SIG-M5 (cell line): ENCODE measurements at regions not wholly inside any gene's neighbourhood (a gene's known extent, or its start where the extent isn't known, plus 50 kb on each side); places are given as distances from the start of the nearest gene placed in this dataset.
"Not testable (repeated sequence)": the region's sequence is repeated elsewhere in the genome, so short reads cannot be mapped to it uniquely, and the experiment has no call there.

Experiments used
- DNase-seq: peaks from one replicate; lab custom pipeline; 2025; lab: John Stamatoyannopoulos, UW

DNA sequence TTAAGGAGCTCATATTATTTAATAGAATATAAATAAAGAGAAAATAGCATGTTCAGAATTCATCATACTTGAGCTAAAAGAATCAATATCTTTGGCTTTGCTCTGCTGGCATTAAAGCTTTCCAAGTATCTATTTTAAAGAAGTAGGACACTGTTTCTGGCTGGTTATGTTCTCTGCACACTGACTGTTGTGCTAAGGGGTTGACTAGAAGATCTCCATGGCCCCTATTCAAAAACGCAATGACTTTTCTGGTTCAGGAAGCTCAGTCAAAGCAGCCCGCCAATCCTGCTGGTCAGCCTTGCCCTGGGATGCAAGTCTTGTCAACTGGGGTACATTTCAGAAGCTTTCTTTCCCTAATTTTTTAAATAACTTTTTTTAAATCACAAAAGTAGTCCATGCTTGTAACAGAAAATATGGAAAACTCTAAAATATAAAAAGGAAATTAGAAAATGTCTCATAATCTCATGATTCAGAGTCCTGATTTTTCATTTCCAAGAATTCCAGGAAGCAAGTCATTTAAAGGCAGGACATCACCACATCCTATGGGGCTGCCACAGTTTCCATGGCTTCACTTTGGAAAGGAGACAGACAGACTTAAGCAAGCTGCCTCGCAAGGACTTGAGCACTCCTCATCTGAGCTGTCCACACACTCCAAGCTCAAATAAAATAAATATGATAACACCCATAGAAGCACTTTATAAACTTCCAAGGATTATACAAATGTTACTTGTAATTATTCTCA lies 195.1 kb downstream of the TXNL1 start:
- DNase-seq = no peak

DNA sequence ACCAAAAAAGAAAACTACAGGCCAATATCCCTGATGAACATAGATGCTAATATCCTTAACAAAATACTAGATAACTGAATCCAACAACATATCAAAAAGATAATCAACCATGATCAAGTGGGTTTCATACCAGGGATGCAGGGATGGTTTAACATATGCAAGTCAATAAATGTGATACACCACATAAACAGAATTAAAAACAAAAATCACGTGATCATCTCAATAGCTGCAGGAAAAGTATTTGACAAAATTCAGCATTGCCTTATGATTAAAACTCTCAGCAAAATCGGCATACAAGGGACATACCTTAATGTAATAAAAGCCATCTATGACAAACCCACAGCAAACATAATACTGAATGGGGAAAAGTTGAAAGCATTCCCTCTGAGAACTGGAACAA lies 199.9 kb downstream of the TXNL1 start:
- not testable (repeated sequence) for DNase-seq

DNA sequence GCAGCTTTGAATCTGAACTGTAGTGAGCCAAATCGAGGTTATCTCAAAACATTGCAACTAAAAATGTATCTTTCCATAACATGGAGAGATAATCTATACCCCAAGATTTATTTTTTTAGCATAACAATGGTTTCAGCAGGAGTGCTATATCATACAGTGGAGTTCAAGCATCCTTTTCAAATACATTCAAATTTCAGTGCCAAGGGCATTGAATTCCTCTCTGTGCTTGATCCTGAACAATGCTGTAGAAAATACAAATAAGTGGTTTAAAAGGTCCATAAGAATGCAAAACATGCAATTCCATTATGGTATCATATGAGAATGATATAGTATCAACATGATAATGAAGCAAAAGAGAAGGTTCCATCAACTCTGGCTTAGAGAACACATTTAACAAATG lies 201.7 kb downstream of the TXNL1 start:
- DNase-seq = no peak

DNA sequence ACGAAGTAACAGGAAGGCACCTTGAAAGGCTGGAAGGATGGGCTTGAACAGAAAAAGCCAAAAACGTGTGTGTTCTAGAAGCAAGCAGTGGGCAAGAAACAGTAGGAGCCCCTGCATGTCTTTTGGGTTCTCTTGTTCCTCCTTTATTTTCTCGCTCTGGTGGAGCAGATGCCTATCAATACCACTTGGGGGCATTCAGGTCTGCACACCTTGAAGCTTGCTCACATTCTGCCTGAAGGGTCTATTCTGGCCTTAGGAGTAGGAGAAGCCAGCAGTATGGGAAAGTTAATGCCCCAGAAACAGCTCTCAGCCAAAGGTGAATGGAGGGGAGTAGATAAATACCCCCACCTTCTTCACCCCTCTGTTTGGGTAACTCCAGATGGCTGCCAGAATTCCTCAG lies 204.5 kb downstream of the TXNL1 start:
- DNase-seq = no peak

DNA sequence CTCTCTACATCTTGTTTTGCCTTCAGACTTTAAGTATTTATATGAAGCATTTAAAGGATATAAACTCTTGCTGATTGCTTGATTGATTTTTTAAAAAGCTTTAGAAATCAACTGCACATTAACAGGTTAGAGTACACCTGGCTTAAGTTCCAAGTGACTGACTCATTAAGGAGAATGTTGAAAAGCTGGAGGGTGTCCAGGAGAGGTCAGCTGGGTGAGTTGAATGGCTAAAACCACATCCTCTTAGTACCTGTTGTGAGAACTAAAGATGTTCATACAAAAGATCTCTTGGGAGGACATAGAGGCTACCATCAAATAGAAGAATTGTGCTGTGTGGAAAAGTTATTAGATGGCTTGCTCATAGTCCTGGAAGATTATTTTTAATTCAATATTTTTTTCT lies 206.8 kb downstream of the TXNL1 start:
- DNase-seq = no peak

DNA sequence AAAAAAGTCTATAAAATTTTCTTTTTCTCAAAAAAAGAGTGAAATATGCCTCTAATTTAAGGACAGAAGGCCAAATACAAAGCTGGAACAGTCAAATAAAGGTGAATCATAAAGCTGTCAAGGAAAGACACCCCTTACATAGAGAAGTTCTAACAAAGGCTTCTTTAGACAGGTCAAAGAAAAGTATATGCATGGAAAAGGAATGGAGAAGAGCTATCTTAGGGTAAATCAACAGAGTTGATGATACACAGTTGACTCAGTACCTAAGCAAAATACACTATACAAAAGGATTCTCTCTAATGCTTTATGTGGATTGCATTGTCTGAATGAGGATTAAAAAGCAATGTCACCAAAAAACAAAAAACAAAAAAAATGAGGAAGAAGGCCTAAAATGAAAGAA lies 214.8 kb downstream of the TXNL1 start:
- DNase-seq = no peak

DNA sequence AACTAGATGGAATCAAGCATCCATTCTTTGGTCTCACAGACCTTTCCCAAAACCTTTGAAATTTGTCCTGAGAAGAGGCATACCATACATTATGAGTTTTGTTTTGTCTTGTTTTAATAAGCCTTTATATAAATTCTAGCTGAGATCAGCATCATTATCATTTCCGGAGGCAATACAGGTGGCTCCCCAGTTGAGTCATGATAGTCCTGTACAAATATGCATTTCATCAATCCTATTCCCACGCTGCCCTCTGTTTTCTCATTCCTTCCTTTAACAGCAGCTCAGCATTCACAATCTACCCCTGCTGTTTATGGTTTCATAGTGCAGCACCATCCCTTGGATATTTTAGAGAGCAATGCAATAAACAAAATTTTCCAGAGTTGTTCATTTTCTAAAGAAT lies 216.7 kb downstream of the TXNL1 start:
- DNase-seq = no peak

DNA sequence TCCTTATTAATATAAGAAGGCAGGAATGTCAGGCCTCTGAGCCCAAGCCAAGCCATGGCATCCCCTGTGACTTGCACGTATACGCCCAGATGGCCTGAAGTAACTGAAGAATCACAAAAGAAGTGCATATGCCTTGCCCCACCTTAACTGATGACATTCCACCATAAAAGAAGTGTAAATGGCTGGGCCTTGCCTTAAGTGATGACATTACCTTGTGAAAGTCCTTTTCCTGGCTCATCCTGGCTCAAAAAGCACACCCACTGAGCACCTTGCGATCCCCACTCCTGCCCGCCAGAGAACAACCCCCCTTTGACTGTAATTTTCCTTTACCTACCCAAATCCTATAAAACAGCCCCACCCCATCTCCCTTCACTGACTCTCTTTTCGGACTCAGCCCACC lies 217.5 kb downstream of the TXNL1 start:
- DNase-seq = not testable (repeated sequence)

DNA sequence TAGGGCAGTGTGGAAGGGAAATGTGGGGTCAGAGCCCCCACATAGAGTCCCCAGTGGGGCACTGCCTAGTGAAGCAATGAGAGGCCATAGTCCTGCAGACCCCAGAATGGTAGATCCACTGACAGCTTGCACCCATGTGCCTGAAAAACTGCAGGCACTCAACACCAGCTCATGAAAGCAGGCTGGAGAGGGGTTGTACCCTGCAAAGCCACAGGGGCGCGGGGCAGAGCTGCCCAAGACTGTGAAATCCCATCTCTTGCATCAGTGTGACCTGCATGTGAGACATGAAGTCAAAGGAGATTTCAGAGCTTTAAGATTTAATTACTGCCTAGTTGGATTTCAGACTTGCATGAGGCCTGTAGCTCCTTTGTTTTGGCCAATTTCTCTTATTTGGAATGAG lies 224.0 kb downstream of the TXNL1 start:
- DNase-seq = no peak

DNA sequence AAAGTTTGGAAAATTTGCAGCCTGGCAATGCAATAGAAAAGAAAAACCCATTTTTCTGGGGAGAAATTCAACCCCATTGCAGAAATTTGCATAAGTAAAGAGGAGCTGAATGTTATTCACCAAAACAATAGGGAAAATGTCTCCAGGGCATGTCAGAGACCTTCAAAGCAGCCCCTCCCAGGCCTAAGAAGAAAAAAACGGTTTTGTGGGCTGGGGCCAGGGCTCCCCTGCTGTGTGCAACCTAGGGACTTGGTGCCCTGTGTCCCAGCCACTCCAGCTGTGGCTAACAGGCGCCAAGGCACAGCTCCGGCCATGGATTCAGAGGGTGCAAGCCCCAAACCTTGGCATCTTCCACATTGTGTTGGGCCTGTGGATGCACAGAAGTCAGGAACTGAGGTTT lies 224.5 kb downstream of the TXNL1 start:
- DNase-seq = no peak

DNA sequence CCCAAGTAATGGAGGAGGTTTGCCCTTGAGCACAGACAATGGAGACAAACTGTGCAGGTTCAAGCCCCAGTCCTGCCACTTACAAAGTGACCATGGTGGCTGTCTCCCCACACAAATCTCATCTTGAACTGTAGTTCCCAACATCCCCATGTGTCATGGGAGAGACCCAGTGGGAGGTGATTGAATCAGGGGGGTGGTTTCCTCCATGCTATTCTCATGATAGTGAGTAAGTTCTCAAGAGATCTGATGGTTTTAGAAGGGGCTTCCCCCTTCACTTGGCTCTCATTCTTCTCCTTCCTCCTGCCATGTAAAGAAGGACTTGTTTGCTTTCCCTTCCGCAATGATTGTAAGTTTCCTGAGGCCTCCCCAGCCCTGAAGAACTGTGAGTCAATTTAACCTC lies 225.4 kb downstream of the TXNL1 start:
- no peak for DNase-seq

DNA sequence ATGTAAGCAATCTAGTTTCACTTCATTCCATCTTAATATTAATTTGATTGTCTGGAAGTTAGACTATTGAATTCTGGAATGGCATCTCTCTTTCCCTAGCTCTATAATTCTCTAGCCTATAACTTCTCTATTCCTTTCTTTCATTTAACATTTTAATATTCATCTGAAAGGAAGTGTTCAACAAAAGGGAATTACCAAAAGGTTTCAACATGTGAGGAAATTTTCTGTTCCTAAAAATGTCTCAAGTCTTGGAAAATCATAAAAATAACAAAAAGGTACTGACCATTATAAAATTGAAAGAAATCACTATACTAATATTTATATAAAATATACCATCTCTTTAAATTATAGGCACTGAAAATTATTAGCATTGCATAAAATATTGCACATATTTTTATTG lies 228.7 kb downstream of the TXNL1 start:
- DNase-seq = no peak

DNA sequence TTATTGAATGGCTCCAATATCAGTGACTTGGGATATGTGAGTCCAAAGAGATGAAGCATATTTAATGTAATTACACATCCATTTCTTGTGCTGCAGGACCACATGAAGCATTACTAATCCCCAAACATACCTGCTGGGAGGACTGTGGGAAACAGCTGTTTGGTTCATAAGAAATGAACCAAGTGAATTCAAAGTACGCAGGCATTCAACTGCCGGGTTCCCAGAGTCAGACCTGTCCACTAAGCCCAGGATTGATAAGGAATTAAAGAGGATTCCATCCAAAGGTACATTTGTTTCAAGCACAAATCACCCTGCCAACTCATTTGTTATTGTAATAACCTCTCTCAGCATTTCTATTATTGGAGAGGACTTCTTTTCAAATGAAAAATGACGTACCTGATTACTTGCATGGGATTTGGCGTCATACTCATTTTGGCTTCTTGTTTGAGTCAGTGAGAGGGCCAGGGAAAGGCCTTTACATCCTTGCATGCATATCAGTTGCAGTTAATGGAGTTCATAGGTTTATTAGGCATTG lies 230.7 kb downstream of the TXNL1 start:
- no peak for DNase-seq

DNA sequence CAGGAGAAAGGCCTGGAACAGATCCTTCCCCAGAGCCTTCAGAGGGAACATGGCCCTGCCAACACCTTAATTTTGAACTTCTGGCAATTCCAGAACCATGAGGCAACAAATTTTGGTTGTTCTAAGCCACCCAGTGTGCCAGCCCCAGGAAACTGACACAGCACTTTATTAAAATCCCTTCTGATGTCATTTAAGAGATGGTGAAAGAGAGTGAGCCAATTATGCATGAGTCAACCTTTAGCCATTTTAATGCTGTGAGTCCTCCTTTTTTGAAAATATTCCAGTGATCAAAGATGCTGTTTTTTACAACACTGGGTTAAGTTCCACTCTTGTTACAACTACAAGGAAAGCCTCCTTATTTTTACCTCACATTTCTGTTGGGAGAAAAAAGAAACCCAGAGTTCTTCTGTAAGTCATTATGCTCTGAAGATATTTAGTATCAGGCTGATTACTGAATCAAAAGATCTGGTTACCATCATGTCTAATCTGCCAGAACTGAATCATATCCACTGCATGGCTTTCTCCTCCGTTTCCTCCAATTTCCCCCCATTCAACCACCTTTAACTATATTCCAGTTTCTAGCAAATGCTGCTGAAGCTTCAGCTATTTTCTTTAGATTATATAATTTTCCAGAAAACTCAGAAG lies 235.4 kb downstream of the TXNL1 start:
- DNase-seq = no peak

DNA sequence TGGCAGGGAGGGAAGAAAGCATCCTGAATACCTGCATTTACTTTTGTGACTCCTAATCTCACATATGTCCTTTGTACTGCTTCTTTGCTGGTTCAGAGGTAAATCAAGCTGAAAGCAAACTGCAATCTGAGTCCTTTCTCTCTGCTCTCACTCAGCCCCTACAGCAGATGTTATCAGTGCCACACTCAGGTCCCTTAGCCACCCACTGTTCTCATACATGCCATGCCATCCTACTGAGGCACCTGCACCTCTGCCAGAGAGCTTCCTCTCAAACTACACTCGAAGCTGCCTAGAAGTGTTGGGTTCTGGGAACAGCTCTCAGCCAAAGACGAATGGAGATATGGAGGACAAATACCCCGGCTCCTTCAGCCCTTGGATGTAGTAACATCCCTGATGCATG lies 244.5 kb downstream of the TXNL1 start:
- DNase-seq = no peak

DNA sequence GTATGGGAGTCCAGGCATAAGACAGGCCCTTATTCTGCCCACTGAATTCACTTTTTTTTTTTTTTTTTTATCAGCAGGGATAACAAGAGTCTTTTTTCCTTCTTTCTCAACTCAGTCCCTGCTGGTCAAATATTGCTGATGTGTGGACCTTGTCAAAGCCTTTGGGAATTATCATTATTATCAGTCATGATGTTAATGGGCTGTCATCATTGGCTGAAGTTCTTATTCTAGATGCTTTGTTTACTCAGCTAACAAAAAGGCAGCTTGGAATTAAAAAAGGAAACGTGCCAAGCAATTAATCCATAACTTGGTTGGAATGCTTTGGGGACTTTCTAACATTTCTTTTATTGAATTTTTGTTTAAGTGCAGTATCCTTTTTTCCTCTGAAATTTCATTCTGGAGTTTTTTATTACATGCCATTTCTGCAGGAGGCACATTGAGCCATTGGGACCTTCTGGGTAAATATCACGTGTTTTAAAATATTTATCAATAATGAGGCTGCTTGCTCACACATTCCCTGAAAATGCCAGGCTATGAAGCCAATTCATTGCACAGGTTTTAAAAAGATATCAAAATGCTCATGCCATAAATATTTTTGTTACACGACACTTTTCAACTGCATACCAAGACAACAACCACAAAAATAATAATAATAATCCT lies 246.3 kb downstream of the TXNL1 start:
- no peak for DNase-seq

DNA sequence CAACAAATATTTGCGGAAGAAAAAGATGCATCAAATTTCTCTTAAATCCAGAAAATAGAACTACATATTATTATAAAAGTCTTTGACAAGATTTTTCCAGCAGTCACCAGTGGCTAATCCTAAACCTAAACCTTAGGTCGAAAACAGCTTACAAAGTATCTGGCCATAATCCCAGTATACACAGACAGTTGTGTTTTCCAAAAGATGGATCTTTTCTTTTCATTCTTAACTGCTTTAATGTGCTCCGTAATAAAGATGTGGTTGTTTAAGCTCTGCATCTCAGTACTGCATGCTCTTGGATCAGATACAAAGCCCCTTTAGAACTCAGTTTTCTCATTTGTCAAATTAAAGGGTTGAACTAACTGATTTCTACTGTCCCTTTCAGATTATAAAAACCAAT lies 247.8 kb downstream of the TXNL1 start:
- DNase-seq = no peak

DNA sequence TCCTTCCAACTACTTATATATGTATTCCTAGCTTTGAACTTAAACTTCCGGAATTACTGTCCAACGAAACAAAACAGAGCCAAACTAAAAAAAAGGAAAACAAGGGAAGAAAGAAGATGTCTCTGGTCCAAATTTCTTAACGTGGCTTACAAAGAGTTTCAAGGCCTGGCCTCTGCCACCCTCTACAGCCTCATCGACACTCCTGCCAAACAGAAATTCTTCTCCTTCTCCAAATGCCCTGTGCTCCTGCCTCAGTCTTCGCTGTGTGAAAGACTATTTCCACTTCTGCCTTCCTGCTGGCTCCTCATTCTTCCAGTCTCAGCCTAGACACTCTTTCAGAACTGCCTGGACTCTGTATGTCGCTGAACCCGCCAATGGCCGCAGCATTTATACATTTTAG lies 249.2 kb downstream of the TXNL1 start:
- no peak for DNase-seq

DNA sequence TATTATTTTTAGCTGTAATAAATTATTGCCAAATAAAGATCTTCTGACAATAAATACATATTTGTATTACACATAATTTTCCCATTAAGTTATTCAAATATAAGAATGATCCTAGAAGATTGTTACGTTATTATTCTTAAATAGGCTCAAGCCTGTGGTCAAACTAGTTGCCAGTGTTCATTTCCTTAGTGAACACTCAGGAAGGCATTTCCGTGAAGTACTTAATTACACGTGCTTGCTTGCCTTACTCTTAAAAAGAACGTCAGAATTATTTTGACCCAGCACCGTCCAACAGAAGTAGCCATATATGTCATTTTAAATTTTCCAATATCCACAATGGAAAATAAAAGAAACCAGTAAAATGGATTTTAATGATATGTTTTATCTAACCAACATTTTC lies 249.8 kb downstream of the TXNL1 start:
- no peak for DNase-seq

DNA sequence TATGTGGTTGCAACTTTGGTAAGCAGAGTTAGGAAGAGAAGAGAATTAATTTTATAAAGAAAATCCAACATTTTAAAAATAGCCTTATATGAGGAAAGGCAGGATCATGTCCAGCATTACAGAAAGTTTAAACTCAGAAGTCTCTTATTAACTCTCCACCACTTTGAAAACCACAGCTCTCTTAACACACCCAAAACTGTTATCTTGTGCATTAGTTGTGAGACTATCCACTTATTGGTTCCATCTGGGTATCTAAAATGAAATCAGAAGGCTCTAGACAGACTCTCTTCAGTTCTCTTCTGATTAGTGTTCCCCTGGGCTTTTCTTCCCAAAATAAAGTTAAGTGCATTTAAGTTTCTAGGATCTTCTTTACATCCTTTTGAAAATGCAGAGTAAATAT lies 251.5 kb downstream of the TXNL1 start:
- DNase-seq = no peak

DNA sequence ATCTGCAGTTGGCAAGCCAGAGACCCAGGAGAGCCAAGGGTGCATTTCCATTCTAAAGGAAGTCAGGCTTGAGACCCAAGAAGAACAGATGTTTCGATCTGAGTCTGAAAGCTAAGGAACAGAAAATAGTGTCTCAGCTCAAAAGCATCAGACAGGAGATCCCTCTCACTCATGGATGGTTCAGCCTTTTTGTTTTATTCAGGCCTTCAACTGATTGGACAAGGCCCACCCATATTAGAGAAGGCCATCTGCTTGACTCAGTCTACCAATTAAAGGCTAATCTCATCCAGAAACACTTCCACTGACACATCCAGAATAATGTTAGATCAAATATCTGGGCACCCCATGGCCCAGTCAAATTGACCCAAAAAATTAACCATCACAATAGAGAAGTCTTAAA lies 255.0 kb downstream of the TXNL1 start:
- DNase-seq = no peak

DNA sequence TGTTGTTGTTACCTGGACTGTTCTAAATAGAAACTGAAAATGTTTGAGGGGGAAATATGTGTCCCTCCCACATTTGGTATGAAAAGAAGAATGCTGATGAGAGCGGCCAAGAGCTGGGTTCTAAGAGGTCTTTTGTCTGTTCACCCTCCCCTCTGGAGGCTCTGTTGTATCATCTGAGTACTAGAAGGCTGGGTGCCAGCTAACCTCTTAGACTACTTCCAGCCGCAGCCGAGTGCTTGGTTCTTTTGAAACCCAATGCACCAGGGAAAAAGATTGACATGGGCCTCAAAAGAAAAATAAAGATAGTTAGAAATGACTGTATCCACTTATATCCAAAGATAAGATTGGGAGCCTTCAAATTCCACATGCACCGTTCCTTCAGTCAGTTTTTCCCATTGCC lies 255.9 kb downstream of the TXNL1 start:
- DNase-seq = no peak

DNA sequence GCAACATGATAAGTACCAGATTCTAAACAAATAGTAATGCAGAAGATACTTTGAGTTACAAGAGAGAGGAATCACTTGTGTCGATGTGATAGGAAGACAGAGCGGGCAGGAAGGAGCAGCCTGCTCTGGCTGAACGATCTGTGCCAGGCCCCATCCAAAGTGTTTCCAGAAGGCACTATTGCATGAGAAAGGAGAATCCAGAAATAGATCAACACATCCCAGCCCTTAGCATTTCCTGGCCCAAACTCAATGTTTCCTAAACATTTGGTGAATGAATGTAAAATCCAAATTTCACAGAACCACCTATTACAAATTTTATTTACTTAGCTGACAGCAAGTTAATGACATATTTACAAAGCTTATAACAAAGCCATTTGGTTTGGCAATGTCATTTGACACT lies 257.2 kb downstream of the TXNL1 start:
- DNase-seq = no peak
